Activated T-cell treated with anti-CD3 and anti-CD28 coated beads, Interleukin-2, amount 50 U/mL, for 48 hours (primary cell): ENCODE measurements at regions not wholly inside any gene's neighbourhood (a gene's known extent, or its start where the extent isn't known, plus 50 kb on each side); places are given as distances from the start of the nearest gene placed in this dataset.
"Not testable (repeated sequence)": the region's sequence is repeated elsewhere in the genome, so short reads cannot be mapped to it uniquely, and the experiment has no call there.

Experiments
- DNase-seq, 2 experiments: peaks; one replicate each; pipeline ENCODE4 v3.0.0-alpha.2; 2020

DNA sequence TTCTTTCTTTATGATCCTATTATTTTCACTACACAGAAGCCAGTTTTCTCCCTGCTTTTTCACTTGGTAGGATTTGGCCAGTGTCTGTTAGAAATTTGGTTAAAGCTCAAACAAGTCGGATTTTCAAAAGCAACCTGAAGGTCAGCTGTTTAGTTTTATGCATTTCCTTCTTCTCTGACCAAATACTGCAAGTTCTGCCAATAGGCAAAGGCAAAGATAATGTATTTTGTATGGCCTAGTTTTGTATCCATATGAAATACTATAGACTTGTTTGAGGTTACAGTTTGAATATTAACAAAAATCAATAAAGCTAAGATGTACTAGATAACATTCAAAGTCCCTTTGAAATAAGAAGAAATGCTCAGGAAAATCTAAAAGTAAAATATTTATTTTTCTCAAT lies 439.4 kb downstream of the TRIML1 start:
- no peak for DNase-seq

DNA sequence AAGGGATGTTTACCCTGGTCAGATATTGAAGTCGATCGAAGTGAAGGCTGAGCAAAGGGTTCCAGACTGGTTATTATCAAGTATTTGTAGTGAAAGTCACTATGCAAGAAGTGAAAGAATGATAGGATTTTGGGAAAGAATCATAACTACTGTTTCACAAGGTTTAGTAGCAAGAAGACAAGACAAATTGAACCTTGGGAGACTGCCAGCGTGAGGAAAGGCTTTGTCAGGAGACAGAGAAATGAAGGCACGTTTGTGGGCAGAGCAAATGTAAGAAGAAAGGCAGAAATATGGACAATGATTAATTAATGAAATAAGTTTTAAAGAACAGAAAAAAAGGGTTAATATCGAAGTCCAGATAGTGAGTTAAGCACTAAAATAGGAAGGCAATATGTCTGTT lies 456.8 kb downstream of the TRIML1 start:
- no peak for DNase-seq

DNA sequence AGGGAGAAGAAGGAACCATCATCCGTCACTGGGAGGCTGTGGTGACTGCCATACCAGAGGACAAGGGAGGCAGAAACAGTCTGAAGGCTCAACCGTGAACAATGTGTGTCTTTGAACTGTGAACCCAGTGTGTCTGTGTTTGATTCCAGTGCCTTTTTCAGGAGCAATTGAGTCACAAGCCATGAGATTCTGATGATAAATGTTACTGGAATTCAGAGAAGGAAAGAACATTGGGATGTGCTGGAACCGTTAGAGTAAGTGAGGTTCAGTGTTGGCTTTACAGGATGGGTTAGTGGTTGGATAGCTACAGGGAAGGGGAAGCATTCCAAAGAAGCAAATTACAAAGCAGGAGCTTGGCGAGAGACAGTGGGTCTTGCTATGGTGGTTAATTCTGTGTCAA lies 464.4 kb downstream of the TRIML1 start:
- no peak for DNase-seq

DNA sequence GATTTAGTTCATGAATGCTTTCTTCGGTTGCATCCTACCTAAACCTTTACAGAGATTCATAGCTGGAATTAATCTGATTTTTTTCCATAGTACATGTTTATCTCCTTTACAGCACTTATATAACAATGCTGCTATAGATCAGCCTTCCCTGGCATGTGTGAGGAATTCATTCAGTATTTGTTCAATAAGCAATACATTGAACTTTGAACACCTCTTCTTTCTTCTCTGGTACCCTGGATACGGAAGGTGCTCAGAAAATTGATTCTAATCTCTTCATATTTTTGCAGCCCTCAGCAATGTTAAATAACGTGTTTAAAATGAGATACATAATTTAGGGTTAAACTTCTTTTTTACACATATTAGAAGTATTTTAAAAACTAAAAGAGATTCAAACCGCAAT lies 467.4 kb downstream of the TRIML1 start:
- DNase-seq = no peak

DNA sequence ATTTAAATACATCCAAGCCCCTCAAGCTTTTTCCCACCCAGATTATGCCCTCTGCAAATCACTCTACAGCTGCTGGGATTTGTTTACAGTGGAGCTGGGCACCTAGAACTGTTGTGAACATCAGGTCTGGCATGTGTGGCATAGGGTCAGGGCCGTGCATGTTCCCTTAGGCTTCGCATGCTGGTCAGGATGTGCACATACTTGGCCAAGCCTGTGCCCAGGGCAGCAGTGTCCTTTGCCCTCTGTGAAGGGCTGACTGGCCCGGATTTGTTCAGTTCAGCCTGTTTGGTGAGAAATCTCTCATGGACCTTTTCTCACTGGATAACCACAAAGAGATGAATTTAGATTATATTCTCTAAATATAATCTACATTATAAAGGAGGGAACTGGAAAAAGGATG lies 471.9 kb downstream of the TRIML1 start:
- DNase-seq = no peak

DNA sequence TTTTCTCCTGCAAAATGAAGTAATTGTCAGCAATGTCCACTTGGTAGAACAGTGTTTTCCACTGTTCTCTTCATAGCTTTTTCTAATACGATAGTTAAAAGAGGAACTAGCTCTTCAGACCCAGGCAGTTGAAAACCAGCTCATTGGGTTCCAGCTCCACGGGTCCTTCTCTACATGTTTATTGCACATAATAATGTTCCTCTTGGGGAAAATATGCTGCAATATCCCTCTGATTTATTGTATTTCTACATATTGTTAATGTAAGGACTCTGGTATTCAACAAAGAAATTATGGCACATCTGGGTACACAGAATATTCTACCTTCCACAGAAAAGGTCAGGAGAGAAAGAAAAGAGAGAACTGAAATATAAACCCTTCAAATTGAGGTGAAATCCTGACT lies 473.4 kb downstream of the TRIML1 start:
- DNase-seq = no peak

DNA sequence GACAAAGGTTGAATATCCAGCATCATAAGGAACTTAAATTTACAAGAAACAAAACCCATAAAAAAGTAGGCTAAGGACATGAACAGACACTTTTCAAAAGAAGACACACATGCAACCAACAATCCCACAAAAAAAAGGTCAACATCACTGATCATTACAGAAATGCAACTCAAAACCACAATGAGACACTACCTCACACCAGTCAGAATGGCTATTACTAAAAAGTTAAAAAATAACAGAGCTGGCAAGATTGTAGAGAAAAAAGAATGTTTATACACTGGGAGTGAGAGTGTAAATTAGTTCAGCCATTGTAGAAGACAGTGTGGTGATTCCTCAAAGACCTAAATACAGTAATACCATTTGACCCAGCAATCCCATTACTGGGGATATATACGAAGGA lies 474.7 kb downstream of the TRIML1 start:
- DNase-seq = no peak

DNA sequence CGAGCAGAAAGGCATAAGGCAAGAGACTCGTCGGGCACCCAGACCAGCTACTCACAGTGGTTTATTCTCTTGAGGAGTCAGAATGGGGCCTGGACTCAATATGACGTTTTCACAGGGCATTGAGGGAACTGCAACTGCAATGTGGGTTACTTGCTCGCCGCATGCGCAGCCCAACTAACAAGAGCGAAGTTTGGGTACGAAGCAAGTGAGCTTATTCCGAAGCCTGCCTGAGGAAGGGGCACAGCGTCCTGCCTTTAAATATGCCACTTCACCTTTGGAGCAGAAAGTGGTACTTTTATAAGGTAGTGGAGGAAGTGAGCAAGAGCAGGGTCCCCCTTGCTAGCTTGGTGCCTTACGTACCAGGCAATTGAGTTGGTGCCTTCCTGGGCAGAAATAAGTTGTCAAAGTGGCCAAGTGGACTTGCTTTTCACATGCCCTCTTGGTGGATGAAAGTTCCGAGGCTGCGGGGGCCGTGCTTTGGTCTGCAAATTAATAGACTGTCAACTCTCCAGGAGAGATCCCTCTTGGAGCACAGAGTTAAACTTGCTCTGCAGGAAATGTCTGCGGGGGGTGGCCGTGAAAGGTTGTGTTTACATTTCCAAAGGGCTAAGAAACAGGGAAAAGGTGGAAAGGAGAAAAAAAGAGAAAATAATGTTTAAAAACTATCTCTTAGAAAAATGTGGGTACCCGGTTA lies 480.4 kb downstream of the TRIML1 start:
- DNase-seq = no peak

DNA sequence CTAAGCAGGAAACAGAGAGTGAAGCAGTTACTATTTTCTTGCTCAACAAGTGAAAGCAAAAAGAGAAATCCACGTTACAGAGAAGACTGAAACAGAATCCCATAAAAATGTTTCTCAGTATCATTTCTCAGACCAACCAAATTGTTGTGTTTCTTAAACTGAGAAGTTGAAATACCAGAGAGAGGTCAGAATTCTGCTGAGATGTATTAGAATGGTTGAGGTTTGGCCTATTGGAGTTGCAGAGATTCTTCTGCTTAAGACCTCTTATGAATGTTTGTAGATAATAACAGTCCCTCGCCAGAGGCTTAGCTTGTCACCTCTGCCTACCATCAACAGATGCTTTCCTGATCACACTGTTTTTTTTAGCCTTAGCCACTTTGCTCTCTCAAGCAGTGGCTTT lies 481.4 kb downstream of the TRIML1 start:
- DNase-seq = no peak

DNA sequence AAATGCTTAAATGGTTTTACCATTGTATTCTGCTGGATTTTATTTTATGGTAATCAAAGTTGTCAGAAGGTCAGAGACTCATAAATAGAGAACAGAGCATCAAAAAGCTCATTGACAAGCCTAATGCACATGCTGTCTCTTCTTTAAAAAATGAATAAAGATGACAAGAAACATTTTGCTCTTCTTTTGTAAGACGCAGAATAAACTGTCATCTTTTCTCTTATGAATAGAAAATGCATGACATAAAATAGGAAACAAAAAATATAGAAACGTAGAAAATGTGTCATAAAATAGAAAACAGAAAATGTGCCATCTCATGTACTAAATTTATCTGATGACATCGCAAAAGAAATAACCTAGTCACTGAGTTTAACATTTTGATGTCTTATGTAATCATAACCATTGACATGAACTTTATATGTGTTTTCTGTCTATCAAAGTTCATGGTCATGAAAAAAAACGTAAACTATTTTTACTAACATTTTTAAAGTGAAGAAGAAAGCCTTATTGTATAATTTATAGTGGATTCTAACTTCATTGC lies 484.1 kb downstream of the TRIML1 start:
- DNase-seq = no peak

DNA sequence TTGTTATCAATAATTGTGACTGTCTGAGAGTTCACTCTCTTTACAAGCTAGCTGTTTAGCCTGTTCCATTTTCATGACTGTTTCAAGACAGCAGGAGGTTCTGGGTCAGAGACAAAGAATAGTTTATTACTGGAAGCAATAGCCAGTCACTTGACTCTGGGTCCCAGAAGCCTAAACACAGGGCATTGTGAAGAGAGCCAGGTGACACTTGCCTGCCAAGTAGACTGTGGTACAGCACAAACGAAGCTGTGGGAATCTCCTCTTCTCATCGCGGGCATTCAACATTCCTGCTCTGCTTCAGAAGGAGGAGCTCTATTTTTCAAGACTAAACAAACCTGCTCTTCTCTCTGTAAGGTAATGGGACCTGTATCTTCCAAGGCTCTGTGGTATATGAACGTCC lies 485.1 kb downstream of the TRIML1 start:
- DNase-seq = no peak

DNA sequence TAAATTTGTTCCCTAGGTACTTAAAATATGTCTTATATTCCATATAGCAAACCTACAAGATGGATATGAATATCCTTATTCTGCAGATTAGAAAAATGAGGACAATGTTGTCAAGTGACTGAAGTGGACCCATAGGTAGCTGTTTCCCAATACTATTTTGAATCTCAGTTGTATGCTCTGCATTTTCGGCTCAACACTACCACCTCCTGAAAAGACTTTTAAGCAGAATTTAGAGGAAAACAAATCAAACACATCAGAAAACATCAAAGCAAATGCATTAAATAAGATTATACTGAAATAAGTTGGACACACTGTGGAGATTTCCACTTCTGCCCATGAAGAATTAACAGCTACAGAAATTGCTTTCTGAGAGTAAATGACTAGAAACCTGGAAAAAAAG lies 488.7 kb downstream of the TRIML1 start:
- no peak for DNase-seq

DNA sequence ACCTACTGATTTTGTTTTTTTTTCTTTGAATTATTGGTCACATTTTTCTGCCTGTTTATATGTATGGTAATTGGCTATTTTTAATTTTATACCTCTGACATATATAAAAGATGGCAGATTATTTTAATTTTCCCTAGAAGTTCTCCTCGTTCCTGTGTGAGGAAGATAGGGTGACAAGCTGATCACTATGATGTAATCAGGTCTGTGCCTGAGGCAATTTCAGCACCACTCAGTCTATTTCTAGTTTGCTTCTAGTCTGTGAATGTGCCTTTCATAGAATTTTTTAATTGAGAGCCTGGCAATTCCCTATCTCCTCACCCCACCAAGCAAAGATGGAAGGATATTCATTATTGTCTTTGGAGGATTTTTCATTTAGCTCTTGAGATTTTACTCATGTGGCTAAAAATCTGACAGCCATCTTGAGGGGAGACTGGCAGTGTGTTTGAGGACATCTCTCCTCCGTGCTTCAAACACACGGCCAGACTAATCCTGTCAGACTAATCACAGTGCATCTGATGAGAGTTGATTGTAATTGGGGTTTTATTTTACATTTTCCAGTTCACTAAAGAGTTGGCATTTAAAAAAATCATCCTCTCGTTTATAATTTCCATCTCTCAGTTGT lies 500.3 kb downstream of the TRIML1 start:
- no peak for DNase-seq

DNA sequence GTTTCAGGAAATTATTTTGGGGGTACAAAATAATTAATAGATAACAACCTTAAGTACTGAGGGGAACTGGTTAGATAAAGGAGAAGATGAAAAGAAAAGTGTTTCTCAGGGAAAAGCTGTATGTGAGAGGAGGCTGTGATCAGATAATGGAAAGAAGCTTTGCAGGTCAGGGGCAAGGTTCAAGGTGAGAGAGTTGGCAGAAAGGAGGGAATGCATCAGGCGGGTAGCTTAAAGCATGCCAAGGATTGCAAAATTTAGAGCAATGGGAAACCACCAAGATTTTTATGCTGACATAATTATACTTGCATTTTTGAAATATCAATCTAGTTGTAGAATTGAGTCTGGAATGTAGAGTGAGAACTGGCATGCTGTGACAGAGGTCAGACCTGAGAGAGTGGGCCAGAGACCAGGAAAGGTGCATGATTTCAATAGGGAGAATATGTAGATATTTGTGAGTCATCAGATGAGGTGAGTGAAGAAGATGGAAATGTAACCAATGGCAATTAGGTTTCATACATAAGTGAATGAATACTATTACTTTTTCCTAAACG lies 508.7 kb downstream of the TRIML1 start:
- no peak for DNase-seq

DNA sequence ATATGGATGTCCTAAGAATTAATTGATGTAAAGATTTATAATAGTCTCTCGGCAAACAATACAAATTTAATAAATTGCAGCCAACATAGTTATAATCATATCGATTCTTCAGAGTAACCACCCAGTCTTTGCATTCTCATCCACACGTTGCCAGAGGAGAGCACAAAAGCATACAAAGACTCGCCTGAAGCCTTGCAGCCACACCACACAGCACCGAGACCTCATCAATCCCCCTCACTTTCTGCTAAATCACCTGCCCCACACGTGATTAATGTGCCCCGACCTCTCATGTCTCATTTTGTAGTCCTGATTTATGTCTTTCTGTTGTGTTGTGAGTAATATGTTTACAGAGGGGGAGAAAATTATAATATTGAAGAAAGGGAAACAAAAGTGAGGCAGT lies 510.4 kb downstream of the TRIML1 start:
- no peak for DNase-seq

DNA sequence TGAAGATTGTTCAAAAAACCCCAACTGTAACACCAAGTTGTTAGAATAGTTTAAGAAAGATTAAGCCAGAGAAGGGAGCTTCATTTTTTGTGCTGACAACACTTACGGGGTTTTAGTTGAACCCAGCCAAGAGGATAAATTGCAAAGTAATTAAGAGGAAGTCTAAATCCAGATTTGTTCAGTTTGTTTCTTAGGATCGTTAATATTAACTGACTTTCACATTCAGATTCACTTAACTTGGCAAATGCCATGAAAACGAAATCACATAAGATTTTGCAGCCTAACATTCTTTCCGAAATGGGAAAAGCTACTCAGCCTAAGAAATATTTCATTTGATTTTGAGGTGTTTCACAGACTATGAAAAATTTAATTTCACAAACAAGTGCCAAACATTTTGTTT lies 511.3 kb downstream of the TRIML1 start:
- no peak for DNase-seq

DNA sequence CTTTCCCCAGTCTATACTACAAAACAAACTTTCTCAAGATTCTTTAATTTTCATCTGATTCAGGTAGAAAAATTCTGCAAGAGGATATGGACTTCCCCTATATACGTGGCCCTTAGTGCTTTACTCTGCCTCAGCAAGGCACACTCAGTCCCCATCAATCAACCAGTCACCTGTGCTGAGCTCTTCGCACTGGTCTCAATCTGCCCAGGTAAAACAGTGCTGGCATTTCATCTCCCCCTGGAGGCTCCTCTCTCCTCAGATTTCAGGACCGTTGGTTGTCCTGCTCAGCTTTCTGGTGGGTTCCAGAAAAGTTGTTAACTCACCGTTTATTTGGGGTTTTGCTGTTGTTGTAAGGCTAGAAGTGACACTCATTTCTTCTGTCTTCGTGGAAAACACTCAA lies 518.1 kb downstream of the TRIML1 start:
- DNase-seq = no peak

DNA sequence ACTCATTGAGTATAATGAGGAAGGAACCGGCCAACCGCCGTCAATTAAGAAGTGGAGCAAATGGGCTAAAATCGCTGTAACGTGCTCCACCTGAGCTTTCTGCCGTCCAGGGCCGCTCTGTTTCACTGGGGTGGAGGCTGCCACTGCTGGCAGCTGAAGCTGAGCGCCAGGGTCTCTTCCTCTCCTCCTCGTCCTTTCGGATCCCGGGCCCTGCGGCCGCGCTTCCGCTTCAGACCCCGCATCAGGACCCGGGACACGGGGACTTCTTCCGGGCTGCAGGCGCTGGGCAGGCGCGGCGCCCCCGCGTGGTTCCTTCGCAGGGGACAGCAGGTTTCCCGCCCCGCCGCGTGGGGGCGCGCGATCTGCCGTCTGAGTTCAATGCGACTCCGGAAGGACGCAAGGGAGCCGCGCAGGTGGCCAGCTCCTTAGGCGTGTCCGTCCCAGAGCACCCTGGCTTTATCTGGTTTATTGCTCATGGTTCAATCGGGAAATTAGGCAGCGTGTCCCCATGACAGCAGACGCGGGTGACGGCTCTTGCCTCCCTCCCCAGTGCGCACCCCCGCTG lies 519.8 kb downstream of the TRIML1 start:
- no peak for DNase-seq

DNA sequence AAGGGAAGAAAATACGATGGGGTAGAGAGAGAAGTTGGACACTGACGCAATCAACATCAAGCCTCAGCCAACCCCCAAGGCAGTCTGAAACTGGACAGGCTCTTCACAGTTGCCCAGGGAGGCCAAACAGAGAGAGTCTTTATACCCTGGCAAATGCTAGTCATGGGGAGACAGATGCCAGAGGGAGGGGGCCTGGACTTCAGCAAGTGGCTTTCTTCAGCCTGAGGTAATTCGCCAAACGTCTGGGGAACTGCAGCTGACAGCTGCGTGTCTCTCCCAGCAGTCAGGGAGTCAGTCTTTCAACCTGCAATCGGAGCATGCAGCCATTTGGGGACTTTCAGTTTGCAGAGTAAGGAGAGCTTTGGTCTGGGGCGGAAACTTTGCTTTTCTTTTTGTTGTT lies 521.6 kb downstream of the TRIML1 start:
- no peak for DNase-seq

DNA sequence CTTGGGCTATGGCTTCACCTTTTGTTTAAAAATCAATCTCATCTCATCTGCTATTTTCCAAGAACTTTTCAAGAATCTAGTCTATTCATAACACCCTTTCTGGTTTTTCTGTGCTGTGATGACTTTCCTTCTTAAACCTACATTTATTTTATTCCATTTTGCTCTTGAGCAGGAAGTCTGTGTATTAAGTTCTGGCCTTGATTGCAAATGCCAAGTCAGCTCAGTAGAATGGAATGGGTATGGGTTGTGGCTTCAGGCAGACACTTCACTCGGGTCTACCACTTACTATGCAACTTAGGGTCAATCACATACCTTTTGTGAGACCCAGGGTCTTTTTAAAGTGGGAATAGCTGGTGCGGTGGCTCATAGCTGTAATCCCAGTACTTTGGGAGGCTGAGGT lies 522.3 kb downstream of the TRIML1 start:
- no peak for DNase-seq

DNA sequence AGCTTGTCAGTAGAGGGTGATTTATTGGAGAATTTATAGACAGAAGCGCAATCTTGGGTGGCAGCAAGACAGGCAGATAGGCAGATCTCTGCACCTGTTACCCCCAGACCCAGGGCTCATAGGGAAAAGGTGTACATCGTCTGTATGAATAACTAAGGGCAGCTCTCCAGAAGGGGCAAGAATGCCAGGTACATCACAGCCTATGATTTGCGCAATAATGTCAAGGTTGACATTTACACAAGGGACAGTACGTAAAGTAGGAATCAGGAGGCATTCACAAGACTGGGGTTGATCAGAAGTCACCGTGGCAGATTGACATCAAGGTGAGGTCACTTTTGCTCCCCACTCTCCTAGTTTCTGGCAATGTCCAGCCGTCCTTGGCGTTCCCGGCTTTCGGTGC lies 524.1 kb downstream of the TRIML1 start:
- DNase-seq = no peak

DNA sequence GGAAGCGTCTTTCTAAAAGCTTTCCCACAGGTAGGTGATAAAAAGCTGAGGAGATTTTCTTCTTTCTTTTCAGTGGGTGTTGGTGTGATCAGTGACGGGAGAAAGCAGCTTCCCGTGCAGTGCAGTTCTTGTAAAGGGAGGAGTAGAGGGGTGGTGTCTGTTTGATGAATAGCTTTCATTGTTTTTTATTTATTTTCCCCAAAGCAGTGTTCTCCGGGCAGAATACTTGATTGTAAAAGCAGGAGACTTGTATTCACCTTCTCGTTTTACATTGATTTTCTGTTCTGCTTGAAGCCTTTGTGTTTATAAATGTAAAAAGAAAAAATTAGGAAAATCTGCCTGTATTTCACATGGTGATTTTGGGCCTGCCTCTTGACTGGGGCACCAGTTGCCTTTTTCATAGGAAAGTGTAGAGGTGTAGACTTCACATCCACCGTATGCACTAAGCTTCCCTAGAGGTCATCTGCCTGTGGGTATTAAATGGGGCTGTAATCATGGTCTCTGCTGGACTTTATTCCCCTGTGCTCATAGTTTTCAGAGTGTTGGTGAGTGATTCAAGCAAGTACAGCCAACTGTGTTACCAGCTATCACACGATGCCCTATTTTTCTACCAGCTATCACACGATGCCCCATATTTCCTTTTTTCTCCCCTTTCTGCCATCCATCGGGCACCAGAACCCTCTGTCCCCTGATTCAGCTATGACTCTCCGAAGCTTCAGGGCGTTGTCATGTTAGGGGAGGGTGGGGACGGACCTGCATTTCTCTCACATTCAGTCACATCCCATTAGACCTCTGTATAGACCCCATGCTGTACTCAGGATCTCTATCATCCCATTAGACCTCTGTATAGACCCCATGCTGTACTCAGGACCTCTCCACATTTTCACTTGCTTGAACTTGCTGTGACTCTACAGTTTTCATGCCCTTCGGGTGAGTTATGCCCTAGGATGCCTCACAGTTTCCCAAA lies 526.5 kb downstream of the TRIML1 start:
- no peak for DNase-seq

DNA sequence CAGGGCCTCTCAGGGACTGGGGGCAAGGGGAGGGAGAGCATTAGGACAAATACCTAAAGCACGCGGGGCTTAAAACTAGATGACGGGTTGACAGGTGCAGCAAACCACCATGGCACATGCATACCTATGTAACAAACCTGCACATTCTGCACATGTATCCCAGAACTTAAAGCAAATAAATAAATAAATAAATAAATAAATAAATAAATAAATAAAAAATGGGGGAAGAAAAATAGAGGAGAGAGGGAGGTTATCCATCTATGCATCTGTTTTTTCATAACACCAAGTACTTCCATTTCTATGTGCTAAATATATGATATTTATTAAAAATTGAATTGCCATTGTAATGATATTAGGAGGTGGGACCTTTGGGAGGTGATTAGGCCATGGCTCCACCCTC lies 539.5 kb downstream of the TRIML1 start:
- not testable (repeated sequence) for DNase-seq
